ENCODE measurements at regions not wholly inside any gene's neighbourhood (a gene's known extent, or its start where the extent isn't known, plus 50 kb on each side); places are given as distances from the start of the nearest gene placed in this dataset.

- TF ChIP-seq CTCF (IDR thresholded peaks at IDR 0.05) (no peak), POLR2A (IDR thresholded peaks at IDR 0.05; ENCODE audit: low read depth) (no peak), POLR2AphosphoS5 (IDR thresholded peaks at IDR 0.05) (no peak)
Measured at GRCh38 chr10:83685458-83685857, 453.9 kb upstream of the GHITM start.
